ENCODE measurements at regions not wholly inside any gene's neighbourhood (a gene's known extent, or its start where the extent isn't known, plus 50 kb on each side); places are given as distances from the start of the nearest gene placed in this dataset.

DNA sequence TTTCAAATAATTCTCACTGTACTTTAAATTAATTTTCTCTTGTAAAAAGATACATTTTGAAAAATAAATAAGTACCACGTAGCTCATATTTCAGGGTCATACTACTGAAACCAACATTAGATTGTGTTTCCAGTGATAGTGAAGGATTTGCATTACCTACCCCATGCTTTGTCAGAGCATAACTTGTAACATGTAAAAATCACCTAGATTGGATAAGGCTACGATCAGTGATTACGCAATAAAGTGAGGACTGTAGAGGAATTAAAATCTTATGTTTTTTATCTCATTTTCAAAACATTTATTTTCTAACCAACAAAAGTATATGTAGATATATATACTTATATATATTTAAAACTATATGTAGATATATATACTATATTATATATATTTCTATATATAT is 89.4 kb upstream of the VRK2 start:
- TF ChIP-seq CTCF (IDR thresholded peaks at IDR 0.05) (no peak), POLR2A (IDR thresholded peaks at IDR 0.05) (no peak)

All from esophagus squamous epithelium (tissue), 4 donors.